ENCODE measurements at regions not wholly inside any gene's neighbourhood (a gene's known extent, or its start where the extent isn't known, plus 50 kb on each side); places are given as distances from the start of the nearest gene placed in this dataset.
"Not testable (repeated sequence)": the region's sequence is repeated elsewhere in the genome, so short reads cannot be mapped to it uniquely, and the experiment has no call there.

- DNase-seq (ENCODE audit: low spot score) = no peak
Observed at GRCh38 chr9:1875251-1875851, 139.8 kb upstream of the SMARCA2 start.

GRCh38 chr9:1875921-1876448 lies 139.2 kb upstream of the SMARCA2 start:
- no peak for DNase-seq (ENCODE audit: low spot score)

- DNase-seq (ENCODE audit: low spot score) = no peak
Observed at GRCh38 chr9:1876891-1877496, 138.2 kb upstream of the SMARCA2 start.

- no peak for DNase-seq (ENCODE audit: low spot score)
Observed at GRCh38 chr9:1877951-1878350, 137.2 kb upstream of the SMARCA2 start.

- no peak for DNase-seq (ENCODE audit: low spot score)
Observed at GRCh38 chr9:1878811-1879210, 136.3 kb upstream of the SMARCA2 start.

- no peak for DNase-seq (ENCODE audit: low spot score)
Observed at GRCh38 chr9:1879501-1879900, 135.6 kb upstream of the SMARCA2 start.

GRCh38 chr9:1880038-1880565 lies 135.0 kb upstream of the SMARCA2 start:
- no peak for DNase-seq (ENCODE audit: low spot score)

- DNase-seq (ENCODE audit: low spot score) = no peak
Observed at GRCh38 chr9:1881708-1882295, 133.3 kb upstream of the SMARCA2 start.

GRCh38 chr9:1882711-1883403 lies 132.3 kb upstream of the SMARCA2 start:
- DNase-seq (ENCODE audit: low spot score) = no peak

GRCh38 chr9:1890201-1890600 lies 124.9 kb upstream of the SMARCA2 start:
- DNase-seq (ENCODE audit: low spot score) = no peak

- no peak for DNase-seq (ENCODE audit: low spot score)
Observed at GRCh38 chr9:1890816-1891215, 124.3 kb upstream of the SMARCA2 start.

GRCh38 chr9:1903080-1903704 lies 112.0 kb upstream of the SMARCA2 start:
- DNase-seq (ENCODE audit: low spot score) = not testable (repeated sequence)

GRCh38 chr9:1907465-1907864 lies 107.7 kb upstream of the SMARCA2 start:
- no peak for DNase-seq (ENCODE audit: low spot score)

- DNase-seq (ENCODE audit: low spot score) = no peak
Observed at GRCh38 chr9:1909322-1909721, 105.8 kb upstream of the SMARCA2 start.

- DNase-seq (ENCODE audit: low spot score) = no peak
Observed at GRCh38 chr9:1910269-1910811, 104.8 kb upstream of the SMARCA2 start.

- DNase-seq (ENCODE audit: low spot score) = no peak
Observed at GRCh38 chr9:1913631-1914330, 101.4 kb upstream of the SMARCA2 start.

- no peak for DNase-seq (ENCODE audit: low spot score)
Observed at GRCh38 chr9:1916095-1916494, 99.1 kb upstream of the SMARCA2 start.

- DNase-seq (ENCODE audit: low spot score) = no peak
Observed at GRCh38 chr9:1916655-1917054, 98.5 kb upstream of the SMARCA2 start.

GRCh38 chr9:1917396-1917935 lies 97.7 kb upstream of the SMARCA2 start:
- no peak for DNase-seq (ENCODE audit: low spot score)

- no peak for DNase-seq (ENCODE audit: low spot score)
Observed at GRCh38 chr9:1918108-1918507, 97.0 kb upstream of the SMARCA2 start.

- DNase-seq (ENCODE audit: low spot score) = no peak
Observed at GRCh38 chr9:1918622-1919021, 96.5 kb upstream of the SMARCA2 start.

All from hepatic stellate cell (primary cell).